RPMI8226 (cell line): ENCODE measurements at regions not wholly inside any gene's neighbourhood (a gene's known extent, or its start where the extent isn't known, plus 50 kb on each side); places are given as distances from the start of the nearest gene placed in this dataset.

Experiments used
- DNase-seq: peaks from one replicate; pipeline ENCODE4 v3.0.0-alpha.2; 2015

DNA sequence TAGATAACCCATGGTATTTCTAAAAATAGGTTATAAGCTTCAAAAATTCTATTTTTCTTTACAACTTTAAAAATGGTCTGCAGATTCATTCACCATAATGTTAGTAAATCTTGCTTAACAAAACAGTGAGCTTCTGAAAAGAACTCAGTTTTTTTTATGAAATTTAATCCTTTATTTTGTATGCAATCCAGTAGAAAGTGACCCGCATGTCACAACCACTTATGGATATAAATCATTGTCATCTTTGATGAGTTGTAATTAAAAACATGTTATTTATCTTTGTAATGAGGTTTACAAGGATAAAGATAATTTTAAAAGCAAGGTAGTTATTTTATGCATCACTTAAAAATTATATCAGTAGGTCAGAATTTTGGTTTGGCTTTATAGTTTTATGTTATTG, 173.5 kb upstream of the SEMA3A start:
- DNase-seq, result no peak

DNA sequence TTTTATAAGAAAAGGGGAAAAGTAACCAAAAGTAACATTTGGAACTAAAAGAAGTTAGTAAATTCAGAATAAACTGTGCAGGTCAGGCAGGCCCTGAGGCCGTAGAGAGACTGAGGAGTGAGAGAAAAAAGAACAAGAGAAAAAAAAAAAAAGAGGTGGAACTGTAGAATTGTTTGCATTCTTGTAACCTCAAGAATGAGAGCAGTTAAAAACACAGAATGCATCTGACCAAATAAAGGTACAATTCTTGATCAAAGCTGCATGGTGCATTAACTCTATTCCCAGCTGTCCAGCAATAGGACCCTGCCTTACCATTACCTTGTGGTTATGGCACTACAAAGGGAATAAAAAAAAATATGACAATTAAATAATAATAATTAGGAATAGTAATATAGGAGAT, 170.1 kb upstream of the SEMA3A start:
- DNase-seq, result no peak

DNA sequence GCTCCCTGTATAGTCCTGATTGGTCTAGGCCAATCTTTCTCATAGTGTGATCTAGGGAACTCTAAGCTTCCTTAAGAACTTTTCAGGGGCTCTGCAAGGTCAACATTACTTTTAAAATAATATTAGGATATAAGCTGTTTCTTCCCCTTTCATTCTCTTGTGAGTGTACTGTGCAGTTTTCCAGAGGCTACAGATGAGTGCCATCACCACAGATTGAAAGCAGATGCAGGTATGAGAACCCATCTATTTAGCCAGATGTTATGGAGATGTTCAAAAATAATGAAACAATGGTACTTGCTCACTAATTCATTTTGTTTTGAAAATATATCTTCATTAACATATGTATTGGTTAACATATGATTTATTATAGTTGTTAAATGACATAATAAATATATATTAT, 169.2 kb upstream of the SEMA3A start:
- no peak for DNase-seq

GRCh38 chr7:84362828-84363227, 168.2 kb upstream of the SEMA3A start:
- no peak for DNase-seq

- no peak for DNase-seq
These were observed 167.8 kb upstream of the SEMA3A start for GRCh38 chr7:84362360-84362759.

DNA sequence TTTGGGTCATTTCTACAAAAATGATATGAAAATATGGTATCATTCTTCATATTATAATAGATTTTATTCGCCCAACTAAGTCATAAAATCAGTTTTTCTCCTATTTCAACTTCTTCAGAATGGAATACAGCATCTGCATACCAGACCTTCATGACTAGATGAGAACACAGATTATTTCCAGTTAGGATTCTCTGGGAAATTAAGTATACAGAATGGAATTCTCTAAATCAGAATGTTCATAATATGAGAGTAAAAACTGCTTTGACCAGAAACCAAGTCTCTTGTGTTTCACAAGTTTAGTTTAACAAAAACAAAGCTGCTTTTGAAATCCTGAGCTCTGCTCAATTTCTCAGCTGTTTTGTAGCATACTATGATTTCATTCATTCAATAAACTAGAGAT, 160.3 kb upstream of the SEMA3A start:
- no peak for DNase-seq

GRCh38 chr7:84354030-84354429, 159.4 kb upstream of the SEMA3A start:
- DNase-seq, result no peak

- DNase-seq, result no peak
These were observed 144.7 kb upstream of the SEMA3A start for GRCh38 chr7:84339306-84339705.

- DNase-seq, result no peak
These were observed 142.8 kb upstream of the SEMA3A start for GRCh38 chr7:84337429-84337828.

GRCh38 chr7:84336766-84337165, 142.2 kb upstream of the SEMA3A start:
- no peak for DNase-seq

GRCh38 chr7:84336303-84336702, 141.7 kb upstream of the SEMA3A start:
- DNase-seq, result peak; percentile 92

DNA sequence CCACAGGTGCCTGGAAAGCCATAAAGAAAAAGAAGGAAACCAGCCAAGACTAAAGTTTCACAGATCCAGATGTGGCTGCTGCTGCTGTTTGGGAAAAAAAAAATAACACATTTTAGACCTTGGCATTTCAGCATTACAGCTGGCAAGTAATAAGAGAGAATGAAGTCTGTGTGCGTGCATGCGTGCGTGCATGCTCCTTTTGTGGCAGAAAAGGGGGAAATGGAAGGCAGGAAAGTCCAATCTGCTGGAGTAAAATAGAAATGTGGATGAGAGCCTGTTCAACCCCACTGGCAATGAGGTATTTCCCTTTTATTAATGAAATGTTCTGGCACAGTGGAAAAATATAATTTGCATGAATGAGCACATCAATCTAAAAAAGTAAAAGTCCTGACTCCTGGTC, 137.0 kb upstream of the SEMA3A start:
- DNase-seq, result no peak

- no peak for DNase-seq
These were observed 134.0 kb upstream of the SEMA3A start for GRCh38 chr7:84328571-84328970.

DNA sequence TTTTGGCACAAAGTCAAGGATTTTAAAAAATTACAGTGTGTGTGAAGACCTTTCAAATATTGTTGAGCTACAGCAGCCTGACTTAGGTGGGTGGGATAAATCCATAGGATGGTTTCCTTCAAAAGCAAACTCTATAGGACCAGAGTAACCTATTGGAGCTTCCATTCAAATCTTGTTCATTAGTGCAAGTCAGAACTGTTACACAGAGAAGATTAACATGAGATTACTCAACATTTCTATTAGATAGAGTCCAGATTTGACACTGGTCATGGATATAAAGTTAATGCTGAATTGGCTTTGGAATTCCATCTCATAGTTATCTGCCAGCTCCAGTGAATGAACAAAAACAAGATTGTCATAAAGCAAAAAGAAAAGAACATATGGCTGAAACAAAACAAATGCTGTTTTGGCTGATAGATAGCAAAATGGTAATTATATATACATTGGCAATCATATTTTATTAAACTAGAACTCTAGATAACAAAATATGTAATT, 129.6 kb upstream of the SEMA3A start:
- DNase-seq, result no peak

DNA sequence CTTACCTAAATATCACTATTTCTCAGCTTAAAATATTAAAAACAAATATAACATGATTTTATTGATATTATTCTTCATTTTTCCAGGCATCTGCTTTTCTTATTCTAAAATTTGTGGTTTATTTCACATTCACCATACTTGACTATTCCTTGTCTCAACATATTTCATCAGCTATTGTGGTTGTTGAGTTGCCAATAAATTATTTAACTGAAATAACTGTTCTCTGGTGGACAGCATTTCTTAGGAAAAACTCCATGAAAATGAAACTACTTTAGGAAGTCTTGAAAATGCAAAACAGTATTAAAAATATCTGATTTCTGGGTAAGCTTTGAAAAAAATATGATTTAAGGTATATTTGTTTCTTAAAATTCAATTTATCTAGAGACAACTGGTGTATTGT, 122.9 kb upstream of the SEMA3A start:
- no peak for DNase-seq

- DNase-seq, result peak; percentile 53
These were observed 119.7 kb upstream of the SEMA3A start for GRCh38 chr7:84314263-84314662.

DNA sequence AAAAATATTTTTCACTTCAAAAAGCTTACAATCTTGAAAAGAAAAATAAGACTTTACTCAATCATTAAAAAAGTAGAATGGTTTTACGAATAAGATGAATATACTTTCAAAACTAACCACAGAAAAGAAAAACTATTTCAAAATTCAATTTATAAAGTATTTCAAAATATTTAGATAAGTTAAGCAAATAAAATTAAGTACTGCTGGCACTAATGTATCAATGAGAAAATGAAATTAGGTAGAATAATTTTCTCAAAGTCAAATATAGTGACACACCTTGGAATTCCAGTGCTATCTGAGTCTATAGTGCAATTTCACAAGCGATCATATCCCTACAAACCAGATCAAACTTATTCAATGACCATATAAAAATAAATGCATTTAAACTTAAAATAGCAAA, 109.8 kb upstream of the SEMA3A start:
- no peak for DNase-seq

DNA sequence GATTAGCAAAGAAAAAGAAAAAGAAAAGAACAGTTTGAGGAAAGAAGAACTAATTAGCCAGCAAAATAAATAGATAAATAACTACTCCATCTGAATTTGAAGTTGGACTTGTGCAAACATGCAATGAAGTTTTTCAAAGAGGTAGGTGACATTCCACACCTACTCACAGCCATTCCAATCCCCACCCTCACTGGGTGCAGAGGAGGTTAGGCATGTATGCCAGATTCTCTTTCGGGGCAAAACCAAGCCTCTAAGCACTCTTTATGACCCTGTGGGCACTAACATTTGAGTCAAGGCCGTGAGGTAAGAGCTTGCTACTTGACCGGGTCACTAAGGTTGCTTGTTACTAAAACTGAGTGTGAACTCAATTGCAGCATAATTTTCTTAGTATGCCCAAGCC, 108.4 kb upstream of the SEMA3A start:
- DNase-seq, result no peak

- DNase-seq, result no peak
These were observed 103.0 kb upstream of the SEMA3A start for GRCh38 chr7:84297616-84298015.

DNA sequence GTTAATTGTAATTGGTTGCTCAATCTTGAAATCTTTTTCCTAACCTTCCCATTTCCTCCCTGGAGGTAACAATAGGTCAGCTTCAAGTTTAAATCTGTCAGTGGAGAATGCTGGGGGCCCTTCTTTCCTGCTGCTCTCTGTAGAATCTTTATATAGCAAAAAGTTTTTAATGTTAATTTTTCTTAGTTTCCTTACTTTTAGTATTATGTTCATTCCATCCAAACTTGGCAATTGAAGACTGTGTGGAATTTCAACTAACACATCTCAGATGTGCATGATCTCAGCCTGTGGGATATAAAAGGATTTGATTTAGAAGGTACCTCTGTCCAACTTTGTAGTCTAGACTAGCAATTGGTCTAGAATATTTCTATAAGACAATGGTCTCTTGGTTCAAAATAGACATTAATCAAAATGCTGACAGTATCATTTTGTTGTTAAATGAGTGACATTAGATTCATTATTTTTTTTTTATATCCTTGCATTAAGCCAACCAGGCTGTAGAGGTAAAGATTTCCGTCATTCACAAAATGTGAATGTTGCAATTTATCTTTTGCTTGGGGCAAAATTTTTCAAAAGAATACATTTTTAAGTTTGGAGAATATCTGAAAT, 100.4 kb upstream of the SEMA3A start:
- DNase-seq, result no peak

GRCh38 chr7:84294391-84294790, 99.8 kb upstream of the SEMA3A start:
- DNase-seq, result no peak

- DNase-seq, result no peak
These were observed 97.2 kb upstream of the SEMA3A start for GRCh38 chr7:84291756-84292155.

- no peak for DNase-seq
These were observed 89.2 kb upstream of the SEMA3A start for GRCh38 chr7:84283798-84284197.

DNA sequence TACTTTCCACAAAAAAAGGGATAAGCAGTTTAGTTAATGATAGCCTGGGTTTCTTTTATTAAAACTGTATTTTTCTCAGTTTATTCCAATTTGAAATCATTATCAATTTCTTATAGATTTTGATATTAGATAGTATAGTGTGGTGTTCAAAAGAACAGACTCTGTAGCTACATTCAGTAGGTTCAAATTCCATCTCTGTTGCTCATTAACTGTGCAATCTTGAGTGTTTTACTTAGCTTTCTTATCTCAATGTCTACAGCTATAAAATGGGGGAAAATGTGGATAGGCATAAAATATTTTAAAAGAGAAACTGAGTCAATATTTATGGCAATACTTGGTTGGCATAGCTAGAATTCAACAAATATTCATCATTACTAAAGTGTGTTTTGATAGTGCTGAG, 86.9 kb upstream of the SEMA3A start:
- no peak for DNase-seq

GRCh38 chr7:84277628-84278224, 83.1 kb upstream of the SEMA3A start:
- DNase-seq, result no peak
